Immature natural killer cell (primary cell): ENCODE measurements at regions not wholly inside any gene's neighbourhood (a gene's known extent, or its start where the extent isn't known, plus 50 kb on each side); places are given as distances from the start of the nearest gene placed in this dataset.

Experiments used
- DNase-seq, 3 donors: peaks; one replicate each; pipeline ENCODE4 v3.0.0; 2022; ENCODE audit warnings: mixed read lengths in 1 of 3
- H3K27ac Mint-ChIP-seq, 6 donors: one replicate each; pipeline ENCODE4 v1.8.0; 2020; ENCODE audit warnings: mixed read lengths in 6 of 6, mild to moderate bottlenecking in 5 of 6, inconsistent platforms in 4 of 6, moderate library complexity in 3 of 6
- H3K27me3 Mint-ChIP-seq, 3 donors: one replicate each; pipeline ENCODE4 v1.8.0; 2020 to 2021; ENCODE audit warnings: low read depth in 3 of 3, mild to moderate bottlenecking in 3 of 3, mixed read lengths in 3 of 3, moderate library complexity in 3 of 3, inconsistent platforms in 1 of 3
- H3K36me3 Mint-ChIP-seq, 3 donors: one replicate each; pipeline ENCODE4 v1.8.0; 2020; ENCODE audit warnings: mixed read lengths in 3 of 3, inconsistent platforms in 2 of 3, mild to moderate bottlenecking in 2 of 3
- H3K4me1 Mint-ChIP-seq, 2 donors: one replicate each; pipeline ENCODE4 v1.8.0; 2020; ENCODE audit warnings: inconsistent platforms in 2 of 2, mild to moderate bottlenecking in 2 of 2, mixed read lengths in 2 of 2, moderate library complexity in 1 of 2
- H3K4me3 Mint-ChIP-seq, 5 donors: one replicate each; pipeline ENCODE4 v1.8.0; 2020; ENCODE audit warnings: mild to moderate bottlenecking in 5 of 5, mixed read lengths in 5 of 5, inconsistent platforms in 3 of 5, moderate library complexity in 3 of 5
- H3K9me3 Mint-ChIP-seq, 6 donors: one replicate each; pipeline ENCODE4 v1.8.0; 2020; ENCODE audit warnings: mild to moderate bottlenecking in 6 of 6, mixed read lengths in 6 of 6, inconsistent platforms in 4 of 6, moderate library complexity in 3 of 6

DNA sequence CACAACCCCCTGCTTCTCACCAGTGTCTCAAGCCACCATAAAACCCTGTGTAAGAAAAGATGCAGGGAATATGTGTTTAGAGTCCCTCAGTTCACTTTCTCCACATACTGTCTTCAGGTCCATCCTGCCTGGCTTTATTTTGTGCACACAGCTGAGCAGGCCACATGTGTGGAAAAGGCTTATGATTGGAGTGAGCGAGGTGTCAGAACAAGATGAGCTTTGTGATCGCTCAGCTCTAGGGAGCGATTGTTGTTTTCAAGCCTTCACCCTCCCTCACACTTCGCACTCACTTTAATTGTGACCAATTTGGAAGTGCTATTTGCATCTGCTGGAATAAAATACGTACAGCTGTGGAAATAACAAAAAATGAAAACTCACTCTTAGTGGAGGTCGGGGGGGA, 931.1 kb upstream of the TENM4 start:
- Mint-ChIP-seq H3K9me3 (peaks cover 9 to 68% (median 34%) of the 10 kb centered on the region in 6 donors), H3K4me3 (no peak overlapping the region), H3K4me1 (no peaks in the 10 kb centered on the region), H3K36me3 (peaks cover 0 to 3% (median 0%) of the 10 kb centered on the region in 3 donors), H3K27ac (no peak overlapping the region), H3K27me3 (peaks cover 0 to 2% (median 0%) of the 10 kb centered on the region in 3 donors)
- DNase-seq, result no peak

DNA sequence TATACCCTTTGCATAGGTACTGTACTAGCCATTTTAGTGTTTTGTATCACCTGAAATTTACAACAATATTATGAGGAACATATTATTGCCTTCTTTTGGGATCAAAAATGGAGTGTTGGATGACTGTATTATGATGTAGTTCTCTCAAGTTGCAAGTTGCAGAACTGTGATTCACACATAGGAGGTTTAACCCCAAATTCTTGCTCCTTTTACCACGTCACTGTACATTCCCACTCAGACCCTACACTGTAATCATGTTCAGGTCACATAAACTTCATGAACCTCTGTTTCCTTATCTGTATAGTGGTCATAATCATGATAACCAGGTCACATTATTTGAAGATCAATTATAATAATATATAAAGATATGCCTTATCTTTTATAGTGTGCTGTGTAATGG, 925.1 kb upstream of the TENM4 start:
- DNase-seq, result no peak
- peaks cover 0 to 2% (median 0%) of the 10 kb centered on the region in 3 donors for H3K27me3 Mint-ChIP-seq
- peaks cover 11 to 45% (median 25%) of the 10 kb centered on the region in 6 donors for H3K9me3 Mint-ChIP-seq
- no peak overlapping the region for H3K4me3 Mint-ChIP-seq
- H3K4me1 Mint-ChIP-seq, result no peaks in the 10 kb centered on the region
- H3K27ac Mint-ChIP-seq, result no peak overlapping the region
- H3K36me3 Mint-ChIP-seq, result peaks cover 0 to 3% (median 0%) of the 10 kb centered on the region in 3 donors

DNA sequence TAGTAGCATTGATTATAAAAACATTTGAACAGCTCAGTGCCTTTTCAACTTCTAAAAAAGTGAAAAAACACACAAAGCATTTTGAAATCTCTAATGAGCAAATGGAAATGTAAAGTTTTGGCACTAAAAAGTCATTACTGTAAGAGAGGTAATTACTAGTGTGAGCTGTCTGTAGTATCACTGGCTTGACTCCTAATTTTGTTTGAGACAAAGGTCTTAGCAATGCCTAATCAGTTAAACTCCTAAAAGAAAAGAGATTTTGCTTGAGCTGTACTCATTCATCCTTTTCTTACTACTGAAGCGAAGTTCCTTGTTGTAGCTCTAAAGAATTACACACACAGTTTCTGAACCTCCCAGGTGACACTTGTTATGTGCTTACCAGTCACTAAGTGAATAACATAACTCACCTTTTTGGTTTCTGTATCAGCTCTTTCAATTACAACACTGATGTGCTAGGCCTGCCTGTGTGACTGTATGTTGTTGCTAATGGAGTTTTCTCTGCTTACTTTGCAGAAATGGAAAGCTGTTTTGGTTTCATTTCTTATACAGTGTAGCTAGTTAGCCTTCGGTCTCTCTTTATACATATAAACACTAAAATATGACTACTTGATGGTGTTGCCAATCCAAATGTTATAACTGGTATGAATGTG, 924.4 kb upstream of the TENM4 start:
- peaks cover 0 to 2% (median 0%) of the 10 kb centered on the region in 3 donors for H3K27me3 Mint-ChIP-seq
- no peak overlapping the region for H3K4me3 Mint-ChIP-seq
- no peak overlapping the region for H3K27ac Mint-ChIP-seq
- no peaks in the 10 kb centered on the region for H3K4me1 Mint-ChIP-seq
- peaks cover 9 to 46% (median 26%) of the 10 kb centered on the region in 6 donors for H3K9me3 Mint-ChIP-seq
- H3K36me3 Mint-ChIP-seq, result peaks cover 0 to 3% (median 0%) of the 10 kb centered on the region in 3 donors
- DNase-seq, result no peak

DNA sequence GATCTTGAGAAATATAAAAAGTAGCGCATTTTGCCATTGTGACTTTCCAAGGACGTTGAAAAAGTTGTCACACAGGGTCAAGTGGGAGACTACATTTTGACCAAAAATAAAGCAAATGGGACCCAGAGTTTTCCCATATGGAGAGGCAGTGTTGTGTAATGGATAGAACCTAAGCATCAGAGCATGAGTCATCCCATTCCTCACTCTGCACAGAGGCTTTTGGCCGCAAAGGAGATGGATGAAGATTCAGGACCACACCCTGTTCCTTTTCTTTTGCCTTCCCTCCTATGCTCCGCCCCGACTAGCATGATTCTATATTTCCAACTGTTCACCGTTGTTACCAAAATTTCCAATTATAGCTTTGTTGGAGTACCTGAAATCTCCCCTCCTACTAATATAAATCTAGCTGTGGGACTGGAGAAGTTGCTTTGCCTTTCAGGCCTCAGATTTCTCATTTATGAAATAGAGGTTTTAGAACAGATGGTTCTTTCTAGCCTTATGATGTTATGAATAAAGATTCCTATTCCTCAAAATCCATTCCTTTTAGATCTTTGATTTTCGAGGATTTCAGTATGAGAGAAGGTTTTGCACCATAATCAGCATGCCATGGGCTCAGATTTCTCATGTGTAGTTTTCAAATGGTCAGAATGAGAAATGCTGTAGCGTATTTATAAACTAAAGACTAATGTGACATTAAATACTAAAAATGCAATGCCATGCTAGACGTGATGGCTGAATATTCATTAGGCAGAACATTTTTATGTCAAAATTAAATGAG, 921.9 kb upstream of the TENM4 start:
- Mint-ChIP-seq H3K27me3 (peaks cover 0 to 2% (median 0%) of the 10 kb centered on the region in 3 donors), H3K4me3 (no peak overlapping the region), H3K9me3 (peaks cover 8 to 38% (median 17%) of the 10 kb centered on the region in 6 donors), H3K4me1 (no peaks in the 10 kb centered on the region), H3K27ac (no peak overlapping the region), H3K36me3 (peaks cover 0 to 3% (median 0%) of the 10 kb centered on the region in 3 donors)
- DNase-seq, result no peak

DNA sequence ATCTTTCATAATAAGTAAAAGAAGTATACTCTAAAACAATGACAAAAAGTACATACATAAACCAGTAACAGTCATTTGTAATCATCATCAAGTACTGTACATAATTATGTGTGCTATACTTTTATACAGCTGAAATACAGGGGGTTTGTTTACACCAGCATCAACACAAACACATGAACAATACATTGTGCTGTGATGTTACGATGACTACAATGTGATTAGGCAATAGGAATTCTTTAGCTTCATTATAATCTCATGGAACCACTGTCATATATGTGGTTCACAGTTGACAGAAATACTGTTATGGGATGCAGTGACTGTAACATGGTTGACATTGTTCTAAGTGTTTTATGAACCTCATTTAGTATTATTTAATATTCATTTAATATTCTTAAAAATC, 914.4 kb upstream of the TENM4 start:
- H3K4me1 Mint-ChIP-seq, result no peaks in the 10 kb centered on the region
- peaks cover 0 to 3% (median 0%) of the 10 kb centered on the region in 3 donors for H3K36me3 Mint-ChIP-seq
- H3K27me3 Mint-ChIP-seq, result peaks cover 0 to 2% (median 0%) of the 10 kb centered on the region in 3 donors
- DNase-seq, result no peak
- H3K27ac Mint-ChIP-seq, result no peak overlapping the region
- H3K4me3 Mint-ChIP-seq, result no peak overlapping the region
- peaks cover 4 to 27% (median 7%) of the 10 kb centered on the region in 6 donors for H3K9me3 Mint-ChIP-seq

DNA sequence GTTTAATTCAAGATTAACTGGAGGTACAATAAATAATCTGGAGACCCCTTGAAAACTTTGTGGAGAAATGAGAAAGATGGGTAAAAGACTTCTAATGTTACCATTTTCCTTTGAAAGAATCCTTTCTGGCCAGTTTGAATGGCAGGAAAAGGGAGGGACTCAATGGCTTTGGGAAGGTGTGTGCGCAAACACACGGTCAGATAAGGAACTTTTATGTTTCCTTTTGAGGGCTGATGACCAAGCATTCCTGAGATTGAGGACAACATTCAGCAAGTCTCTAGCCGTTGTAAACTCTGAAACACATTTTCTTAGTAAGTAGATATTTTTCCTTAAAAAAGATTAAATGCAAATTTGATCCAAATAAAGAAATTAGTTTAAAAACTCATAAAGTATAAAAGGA, 909.7 kb upstream of the TENM4 start:
- Mint-ChIP-seq H3K36me3 (no peaks in the 10 kb centered on the region), H3K9me3 (peaks cover 2 to 23% (median 13%) of the 10 kb centered on the region in 6 donors), H3K27ac (no peak overlapping the region), H3K4me1 (no peaks in the 10 kb centered on the region), H3K4me3 (no peak overlapping the region), H3K27me3 (no peaks in the 10 kb centered on the region)
- no peak for DNase-seq

DNA sequence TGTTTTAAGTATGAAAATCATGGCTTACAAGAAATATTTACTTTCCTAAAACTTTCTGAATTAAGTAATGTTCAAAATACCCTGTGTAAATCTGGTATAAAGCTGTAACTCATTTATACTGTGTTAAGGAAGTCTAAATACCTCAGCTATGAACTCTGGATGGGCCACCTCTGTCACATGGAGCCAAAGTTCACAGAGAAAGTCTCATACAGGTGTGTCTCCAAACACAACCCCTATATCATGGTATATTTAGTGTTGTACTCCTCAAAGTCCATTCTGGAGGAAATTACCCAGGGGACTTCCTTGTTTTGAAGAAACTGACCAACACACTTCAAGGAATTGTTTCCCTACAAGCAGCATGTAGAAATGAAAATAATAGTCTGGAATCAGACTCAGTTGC, 909.2 kb upstream of the TENM4 start:
- no peak for DNase-seq
- H3K9me3 Mint-ChIP-seq, result peaks cover 2 to 25% (median 13%) of the 10 kb centered on the region in 6 donors
- no peaks in the 10 kb centered on the region for H3K27me3 Mint-ChIP-seq
- H3K4me3 Mint-ChIP-seq, result no peak overlapping the region
- no peaks in the 10 kb centered on the region for H3K36me3 Mint-ChIP-seq
- H3K4me1 Mint-ChIP-seq, result no peaks in the 10 kb centered on the region
- no peak overlapping the region for H3K27ac Mint-ChIP-seq

DNA sequence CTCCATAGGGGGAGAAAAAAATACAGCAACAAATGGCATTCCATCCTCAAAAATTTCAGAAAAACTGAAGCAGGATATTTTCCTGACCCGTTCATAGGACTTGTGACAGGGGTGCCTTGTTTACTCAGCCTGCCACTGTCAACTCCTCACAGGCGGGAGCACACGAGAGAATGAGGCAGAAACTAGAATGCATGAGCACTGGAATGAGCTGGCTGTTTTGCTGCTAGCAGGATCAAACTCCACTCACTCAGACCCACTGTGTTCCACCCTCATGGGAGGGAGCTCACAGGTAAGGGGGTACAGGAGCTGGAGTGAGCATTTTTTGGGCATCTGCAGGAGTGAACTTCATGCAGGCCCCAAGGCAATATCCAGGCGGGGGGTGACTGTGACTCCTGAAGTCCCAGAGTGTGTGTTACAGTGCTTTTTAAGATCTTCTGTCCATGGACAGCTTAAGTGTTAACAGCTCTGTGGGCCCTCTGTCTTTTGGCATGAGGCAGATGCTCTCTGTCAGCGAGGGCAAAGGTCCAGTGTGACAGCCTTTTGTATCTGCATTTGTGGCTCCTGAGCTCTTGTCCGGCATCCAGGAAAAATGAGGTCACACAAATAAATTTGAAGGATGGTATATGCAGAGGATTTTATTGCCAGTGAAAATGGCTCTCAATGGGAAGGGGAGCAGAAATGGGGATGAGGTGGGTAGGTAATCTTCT, 905.7 kb upstream of the TENM4 start:
- H3K4me3 Mint-ChIP-seq, result no peak overlapping the region

DNA sequence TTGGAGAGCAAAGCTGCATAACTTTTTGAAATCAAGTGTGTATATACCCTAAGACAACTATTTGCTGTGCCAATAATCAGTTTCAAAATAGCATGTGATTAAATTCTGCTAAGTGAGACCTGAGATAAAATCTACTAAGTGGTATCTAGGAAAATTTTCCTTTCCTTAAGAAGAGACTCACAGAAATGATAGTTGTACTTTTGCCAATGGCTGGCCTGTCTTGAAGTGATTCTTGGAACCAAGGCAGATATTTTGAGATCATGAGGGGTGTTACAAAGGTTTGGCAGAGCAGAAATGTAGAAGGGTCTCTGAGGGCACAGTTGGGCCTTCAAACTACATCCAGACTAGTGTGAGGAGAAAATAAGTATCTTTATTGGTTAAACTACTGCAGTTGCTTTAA, 902.6 kb upstream of the TENM4 start:
- Mint-ChIP-seq H3K4me1 (no peaks in the 10 kb centered on the region), H3K9me3 (peaks cover under 1 to 36% (median 19%) of the 10 kb centered on the region in 6 donors), H3K27ac (no peak overlapping the region), H3K36me3 (peaks cover 0 to 5% (median 0%) of the 10 kb centered on the region in 3 donors), H3K27me3 (no peaks in the 10 kb centered on the region), H3K4me3 (no peak overlapping the region)
- DNase-seq, result no peak

More for the DNA sequence above, 905.7 kb upstream of the TENM4 start:
- Mint-ChIP-seq H3K9me3 (peaks cover 2 to 32% (median 17%) of the 10 kb centered on the region in 6 donors), H3K36me3 (peaks cover 0 to 5% (median 0%) of the 10 kb centered on the region in 3 donors), H3K27me3 (no peaks in the 10 kb centered on the region), H3K4me1 (no peaks in the 10 kb centered on the region), H3K27ac (no peak overlapping the region)
- no peak for DNase-seq

DNA sequence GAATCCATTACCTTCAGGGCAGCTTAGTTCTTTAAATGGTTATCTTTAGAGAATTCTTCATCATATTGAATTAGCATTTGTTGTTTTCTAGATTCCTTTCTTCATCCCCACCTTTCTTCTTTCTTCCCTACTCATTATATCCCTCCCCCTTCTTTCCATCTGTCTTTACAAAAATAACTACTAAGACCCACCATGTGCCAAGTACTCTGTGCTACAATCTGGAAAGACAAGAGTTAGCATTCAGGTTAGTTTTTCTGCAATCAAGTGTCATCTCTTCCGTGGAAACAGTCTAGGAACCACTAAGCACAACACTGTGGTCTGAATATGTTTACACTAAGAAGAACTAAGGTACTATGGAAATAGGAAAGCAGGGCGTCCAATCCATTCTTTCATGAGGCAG, 897.4 kb upstream of the TENM4 start:
- no peak overlapping the region for H3K27ac Mint-ChIP-seq
- H3K27me3 Mint-ChIP-seq, result no peaks in the 10 kb centered on the region
- H3K36me3 Mint-ChIP-seq, result peaks cover 0 to 5% (median 0%) of the 10 kb centered on the region in 3 donors
- no peak overlapping the region for H3K4me3 Mint-ChIP-seq
- no peak for DNase-seq
- H3K9me3 Mint-ChIP-seq, result peaks cover 5 to 54% (median 20%) of the 10 kb centered on the region in 6 donors
- no peaks in the 10 kb centered on the region for H3K4me1 Mint-ChIP-seq

DNA sequence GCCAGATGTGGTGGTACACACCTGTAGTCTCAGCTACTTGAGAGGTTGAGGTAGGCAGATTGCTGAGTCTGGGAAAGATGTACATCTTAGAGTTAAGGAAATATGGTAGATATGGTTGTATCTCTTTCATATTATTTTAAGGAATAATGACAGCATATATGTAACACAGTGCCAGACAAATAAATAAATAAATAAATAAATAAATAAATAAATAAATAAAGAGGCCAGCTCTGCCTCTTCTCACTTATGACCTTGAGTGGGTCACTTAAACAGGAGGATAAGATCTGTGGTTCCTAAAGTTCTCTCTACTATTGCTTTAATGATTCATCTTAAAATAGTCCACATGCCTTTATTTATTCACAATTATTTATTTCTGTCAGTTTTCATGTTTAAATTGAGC, 890.9 kb upstream of the TENM4 start:
- Mint-ChIP-seq H3K9me3 (peaks cover 6 to 37% (median 19%) of the 10 kb centered on the region in 6 donors), H3K27ac (no peak overlapping the region), H3K4me3 (no peak overlapping the region), H3K4me1 (no peaks in the 10 kb centered on the region), H3K27me3 (no peaks in the 10 kb centered on the region), H3K36me3 (peaks cover 0 to 3% (median 0%) of the 10 kb centered on the region in 3 donors)
- no peak for DNase-seq

DNA sequence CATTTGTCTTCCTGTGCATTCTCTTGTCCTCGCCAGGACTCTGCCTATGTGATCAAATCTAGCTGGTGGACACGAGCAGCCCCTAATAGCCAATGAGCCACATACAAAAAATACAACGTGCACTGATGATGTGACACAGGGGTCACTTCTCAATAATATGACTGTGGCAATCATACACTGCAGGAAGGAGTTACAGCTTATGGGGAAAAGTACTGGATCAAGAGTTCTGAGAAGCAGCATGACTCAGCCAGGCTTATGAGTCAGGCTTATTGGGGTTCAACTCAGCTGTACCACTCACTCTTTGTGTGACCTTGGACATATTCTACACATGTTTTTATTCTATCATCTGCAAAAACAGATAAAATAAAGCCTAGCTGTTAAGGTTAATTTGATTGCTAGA, 889.4 kb upstream of the TENM4 start:
- Mint-ChIP-seq H3K9me3 (peaks cover 6 to 41% (median 15%) of the 10 kb centered on the region in 6 donors), H3K27ac (no peak overlapping the region)

DNA sequence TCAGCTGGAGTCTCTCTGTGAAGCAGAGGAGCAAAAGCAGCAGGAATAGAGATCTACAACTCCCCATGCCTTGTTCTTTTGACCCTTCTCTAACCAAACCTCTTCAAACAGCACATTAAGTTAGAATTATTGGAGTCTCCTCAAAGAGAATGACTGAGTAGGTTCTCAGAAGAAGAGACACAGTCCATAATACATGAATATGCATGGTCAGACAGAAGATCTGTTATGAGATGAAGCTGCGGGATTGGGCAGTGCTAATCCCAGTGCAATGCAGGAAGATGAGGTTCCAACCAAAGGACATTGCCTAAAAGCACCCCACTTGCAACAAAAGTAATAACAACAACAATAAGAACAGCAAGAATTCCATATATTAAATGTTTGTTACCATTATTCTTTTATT, 887.9 kb upstream of the TENM4 start:
- Mint-ChIP-seq H3K9me3 (peaks cover 8 to 51% (median 17%) of the 10 kb centered on the region in 6 donors), H3K27me3 (no peaks in the 10 kb centered on the region), H3K4me3 (no peak overlapping the region), H3K27ac (no peak overlapping the region), H3K36me3 (peaks cover 0 to 3% (median 0%) of the 10 kb centered on the region in 3 donors), H3K4me1 (no peaks in the 10 kb centered on the region)
- no peak for DNase-seq

More for the DNA sequence above, 889.4 kb upstream of the TENM4 start:
- no peaks in the 10 kb centered on the region for H3K4me1 Mint-ChIP-seq
- no peak for DNase-seq
- no peak overlapping the region for H3K4me3 Mint-ChIP-seq
- H3K36me3 Mint-ChIP-seq, result peaks cover 0 to 3% (median 0%) of the 10 kb centered on the region in 3 donors
- no peaks in the 10 kb centered on the region for H3K27me3 Mint-ChIP-seq
